Choroid plexus epithelial cell (primary cell): ENCODE measurements at regions not wholly inside any gene's neighbourhood (a gene's known extent, or its start where the extent isn't known, plus 50 kb on each side); places are given as distances from the start of the nearest gene placed in this dataset.
A peak's percentile ranks its signal among the peaks of the same experiment; 100 is the strongest.

Source experiments
- DNase-seq: peaks from one replicate; pipeline ENCODE4 v3.0.0-alpha.2; 2010; ENCODE audit warnings: low read depth
- H3K4me3 ChIP-seq: 2 replicates; pipeline ENCODE4 v1.5.1; 2011; ENCODE audit warnings: low read depth, mild to moderate bottlenecking, control low read depth, low read length, moderate library complexity
- TF ChIP-seq, protein P1 (sequence below): conservative IDR thresholded peaks from 2 replicates; pipeline ENCODE4 v1.5.1; 2011; ENCODE audit warnings: low read depth, mild to moderate bottlenecking, control low read depth, inconsistent platforms, low read length, moderate library complexity

DNA sequence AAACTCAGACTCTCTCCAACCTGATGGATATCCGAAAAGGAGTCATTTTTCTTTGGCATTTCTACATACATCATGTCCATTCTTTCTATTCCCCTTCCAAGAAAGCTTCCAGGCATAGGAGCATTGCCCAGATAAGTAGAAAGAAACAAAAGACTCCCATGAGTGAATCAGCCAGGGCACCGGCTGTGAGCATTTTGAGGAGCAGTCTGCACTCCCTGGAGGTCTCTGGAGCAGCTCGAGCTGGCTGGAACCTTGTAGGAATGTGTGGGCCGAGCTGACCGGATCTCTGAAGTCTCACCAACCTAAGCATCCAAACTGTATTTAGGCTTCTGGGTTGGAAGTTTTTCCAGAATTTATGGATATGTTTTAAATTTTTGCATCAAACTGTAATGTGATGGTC, 161.4 kb upstream of the TRPC7 start:
- TF ChIP-seq, protein P1, sequence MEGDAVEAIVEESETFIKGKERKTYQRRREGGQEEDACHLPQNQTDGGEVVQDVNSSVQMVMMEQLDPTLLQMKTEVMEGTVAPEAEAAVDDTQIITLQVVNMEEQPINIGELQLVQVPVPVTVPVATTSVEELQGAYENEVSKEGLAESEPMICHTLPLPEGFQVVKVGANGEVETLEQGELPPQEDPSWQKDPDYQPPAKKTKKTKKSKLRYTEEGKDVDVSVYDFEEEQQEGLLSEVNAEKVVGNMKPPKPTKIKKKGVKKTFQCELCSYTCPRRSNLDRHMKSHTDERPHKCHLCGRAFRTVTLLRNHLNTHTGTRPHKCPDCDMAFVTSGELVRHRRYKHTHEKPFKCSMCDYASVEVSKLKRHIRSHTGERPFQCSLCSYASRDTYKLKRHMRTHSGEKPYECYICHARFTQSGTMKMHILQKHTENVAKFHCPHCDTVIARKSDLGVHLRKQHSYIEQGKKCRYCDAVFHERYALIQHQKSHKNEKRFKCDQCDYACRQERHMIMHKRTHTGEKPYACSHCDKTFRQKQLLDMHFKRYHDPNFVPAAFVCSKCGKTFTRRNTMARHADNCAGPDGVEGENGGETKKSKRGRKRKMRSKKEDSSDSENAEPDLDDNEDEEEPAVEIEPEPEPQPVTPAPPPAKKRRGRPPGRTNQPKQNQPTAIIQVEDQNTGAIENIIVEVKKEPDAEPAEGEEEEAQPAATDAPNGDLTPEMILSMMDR = no peak
- DNase-seq = no peak
- no peak overlapping the region for H3K4me3 ChIP-seq

DNA sequence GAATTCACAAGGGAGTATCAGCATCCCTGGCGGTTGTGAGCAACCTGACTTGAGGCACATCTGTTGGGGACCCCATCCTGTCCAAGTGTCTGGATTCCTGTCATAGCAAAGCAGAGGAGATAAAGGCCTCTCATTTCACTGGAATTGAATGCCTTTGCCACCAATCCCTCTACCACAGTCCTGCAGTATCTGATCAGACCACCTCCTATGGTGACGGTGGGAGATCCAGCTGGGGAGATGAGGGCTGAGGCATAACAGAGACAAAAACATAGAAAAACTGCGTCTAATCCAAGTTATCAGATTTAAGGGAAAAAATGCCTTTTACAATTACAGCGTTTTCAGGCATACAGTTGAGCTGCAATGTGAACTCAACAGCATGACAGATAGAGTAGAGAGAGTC, 160.7 kb upstream of the TRPC7 start:
- no peak for DNase-seq
- TF ChIP-seq, protein P1 = no peak
- no peak overlapping the region for H3K4me3 ChIP-seq

DNA sequence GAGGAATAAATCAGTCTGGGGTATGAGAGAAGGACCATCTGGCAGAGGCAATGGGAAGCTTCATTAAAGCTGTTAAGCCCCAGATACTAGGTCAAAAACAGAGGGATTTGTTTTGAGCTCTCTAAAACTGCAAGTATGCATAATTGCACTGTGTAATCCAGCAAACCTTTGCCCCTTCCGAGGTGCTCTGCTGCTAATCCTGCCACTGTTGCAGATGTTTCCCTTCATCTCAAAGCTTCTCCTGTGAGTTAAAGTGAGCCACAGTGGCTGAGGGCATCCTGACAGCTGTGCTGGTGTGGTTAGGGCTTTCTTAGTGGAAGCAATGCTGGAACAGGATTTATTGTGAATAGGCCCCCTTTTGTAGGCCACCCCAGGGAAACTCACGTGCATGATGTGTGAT, 160.3 kb upstream of the TRPC7 start:
- DNase-seq = no peak
- no peak overlapping the region for H3K4me3 ChIP-seq
- TF ChIP-seq, protein P1 = no peak

DNA sequence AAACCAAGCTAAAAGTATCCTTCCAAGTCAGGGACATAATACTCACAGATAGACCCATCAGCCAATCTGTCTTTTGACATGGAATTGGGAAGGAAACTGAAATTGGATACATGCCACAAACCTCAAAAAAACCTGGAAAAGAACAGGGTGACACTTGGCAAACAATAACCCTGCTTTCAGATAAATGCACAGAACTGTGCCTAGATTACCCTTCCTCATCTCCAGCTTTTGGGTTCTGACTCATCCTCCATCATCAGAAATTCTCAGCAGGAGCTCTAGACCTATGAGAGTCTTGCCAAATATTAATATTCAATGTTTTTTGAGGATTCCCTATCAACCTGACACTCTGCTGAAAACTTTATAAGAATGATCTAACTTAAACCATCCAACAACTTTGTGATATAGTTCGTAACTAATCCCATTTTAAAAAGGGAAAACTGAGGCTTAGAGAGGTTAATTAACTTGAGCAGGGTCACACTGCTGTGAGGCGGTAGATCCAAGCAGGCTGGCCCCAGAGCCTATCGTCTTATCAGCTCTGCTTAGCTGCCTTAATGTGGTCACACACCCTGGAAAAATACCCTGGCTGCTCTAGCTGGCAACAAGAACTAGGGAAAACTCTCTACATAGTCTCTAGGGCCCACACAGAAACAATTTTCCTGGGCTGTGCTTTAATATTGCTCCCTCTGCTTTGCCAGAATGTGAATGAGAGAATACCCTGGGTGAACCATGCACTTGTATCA, 157.0 kb upstream of the TRPC7 start:
- TF ChIP-seq, protein P1 = no peak
- H3K4me3 ChIP-seq = no peak overlapping the region
- peak; percentile 11 for DNase-seq

- DNase-seq = no peak
- H3K4me3 ChIP-seq = no peak overlapping the region
- TF ChIP-seq, protein P1 = no peak
Observed at GRCh38 chr5:136521696-136522095, 156.4 kb upstream of the TRPC7 start.

- TF ChIP-seq, protein P1 = no peak
- H3K4me3 ChIP-seq = no peak overlapping the region
- no peak for DNase-seq
Observed at GRCh38 chr5:136518814-136519213, 153.5 kb upstream of the TRPC7 start.

- TF ChIP-seq, protein P1 = no peak
- H3K4me3 ChIP-seq = no peak overlapping the region
- no peak for DNase-seq
Observed at GRCh38 chr5:136518174-136518573, 152.8 kb upstream of the TRPC7 start.
